Ishikawa (cell line): ENCODE measurements at regions not wholly inside any gene's neighbourhood (a gene's known extent, or its start where the extent isn't known, plus 50 kb on each side); places are given as distances from the start of the nearest gene placed in this dataset.

Source experiments
- CEBPB ChIP-seq: IDR thresholded peaks from 2 replicates; pipeline ENCODE4 v1.6.1; 2012
- CREB1 ChIP-seq: IDR thresholded peaks from 2 replicates; pipeline ENCODE4 v1.6.1; 2012; ENCODE audit warnings: low read depth
- EGR1 ChIP-seq: IDR thresholded peaks from 2 replicates; pipeline ENCODE4 v1.6.1; 2012
- EP300 ChIP-seq: IDR thresholded peaks from 2 replicates; pipeline ENCODE4 v1.6.1; 2012; ENCODE audit warnings: borderline replicate concordance
- FOXM1 ChIP-seq: IDR thresholded peaks from 2 replicates; pipeline ENCODE4 v1.6.1; 2012; ENCODE audit warnings: low read depth, borderline replicate concordance
- NFIC ChIP-seq: IDR thresholded peaks from 2 replicates; pipeline ENCODE4 v1.6.1; 2012
- RAD21 ChIP-seq: IDR thresholded peaks from 2 replicates; pipeline ENCODE4 v1.6.1; 2012; ENCODE audit warnings: low read depth
- TAF1 ChIP-seq: IDR thresholded peaks from 2 replicates; pipeline ENCODE4 v1.6.1; 2012; ENCODE audit warnings: low read depth, mild to moderate bottlenecking
- TCF12 ChIP-seq: IDR thresholded peaks from 2 replicates; pipeline ENCODE4 v1.6.1; 2012; ENCODE audit warnings: low read depth
- TEAD4 ChIP-seq: IDR thresholded peaks from 2 replicates; pipeline ENCODE4 v1.6.1; 2012
- YY1 ChIP-seq: IDR thresholded peaks from 2 replicates; pipeline ENCODE4 v1.6.1; 2012; ENCODE audit warnings: low read depth
- ZBTB7A ChIP-seq: IDR thresholded peaks from 2 replicates; pipeline ENCODE4 v1.6.1; 2012; ENCODE audit warnings: low read depth
- TF ChIP-seq, protein P1 (sequence below): IDR thresholded peaks from 2 replicates; pipeline ENCODE4 v1.6.1; 2012; ENCODE audit warnings: low read depth, mild to moderate bottlenecking
- TF ChIP-seq, protein P2 (sequence below): IDR thresholded peaks from 2 replicates; pipeline ENCODE4 v1.6.1; 2012
- TF ChIP-seq, protein P3 (sequence below): IDR thresholded peaks from 2 replicates; pipeline ENCODE4 v1.6.1; 2012

DNA sequence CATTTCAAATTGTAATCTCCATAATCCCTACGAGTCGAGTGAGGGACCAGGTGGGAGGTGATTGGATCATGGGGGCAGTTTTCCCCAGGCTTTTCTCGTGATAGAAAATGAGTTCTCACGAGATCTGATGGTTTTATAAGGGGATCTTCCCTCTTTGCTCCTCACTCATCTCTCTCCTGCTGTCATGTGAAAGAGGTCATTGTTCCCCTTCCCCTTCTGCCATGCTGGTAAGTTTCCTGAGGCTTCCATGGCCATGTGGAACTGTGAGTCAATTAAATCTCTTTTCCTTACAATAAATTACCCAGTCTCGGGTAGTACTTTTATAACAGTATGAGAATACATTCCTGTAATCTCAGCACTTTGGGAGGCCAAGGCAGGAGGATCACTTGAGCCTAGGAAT lies 76.7 kb upstream of the MARCHF10 start:
- no peak for TF ChIP-seq RAD21

DNA sequence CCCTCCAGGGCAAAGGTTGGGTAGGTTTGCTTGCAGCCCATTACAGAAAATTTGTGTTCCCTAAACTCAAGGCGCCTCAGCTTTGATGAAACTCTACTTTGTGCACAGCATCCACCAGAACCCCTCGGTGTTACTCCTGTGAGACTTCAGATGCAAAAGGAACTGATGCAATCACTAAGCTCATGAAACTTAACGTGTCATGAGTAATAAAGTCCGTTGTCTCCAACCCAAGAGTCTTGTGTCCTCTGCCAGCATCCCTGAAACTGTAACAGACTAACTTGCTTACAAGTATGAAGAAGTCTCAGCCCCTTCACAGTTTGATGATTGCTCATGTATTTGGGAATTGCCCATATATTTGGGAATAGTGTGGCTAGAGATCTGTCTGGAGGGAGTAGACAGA lies 74.8 kb upstream of the MARCHF10 start:
- TF ChIP-seq CREB1: no peak
- TF ChIP-seq ZBTB7A: no peak
- no peak for TF ChIP-seq YY1

DNA sequence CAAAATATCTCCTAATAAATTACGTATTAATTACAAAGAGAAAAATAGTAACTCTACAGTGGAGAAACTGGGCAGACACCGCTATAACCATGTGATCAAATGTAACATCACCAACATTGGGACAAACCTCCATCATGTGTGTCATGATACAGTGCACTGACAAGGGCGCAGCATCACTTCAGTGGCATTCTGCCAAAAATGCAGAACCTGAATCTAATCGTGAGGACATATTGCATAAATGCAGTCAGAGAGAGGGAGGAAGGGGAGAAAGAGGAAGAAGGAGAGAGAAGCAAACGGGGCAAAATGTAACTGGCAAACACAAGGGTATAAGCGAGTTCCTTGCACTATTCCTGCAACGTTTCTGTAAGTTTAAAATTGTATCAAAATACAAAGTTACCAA lies 74.2 kb upstream of the MARCHF10 start:
- TF ChIP-seq, protein P1, sequence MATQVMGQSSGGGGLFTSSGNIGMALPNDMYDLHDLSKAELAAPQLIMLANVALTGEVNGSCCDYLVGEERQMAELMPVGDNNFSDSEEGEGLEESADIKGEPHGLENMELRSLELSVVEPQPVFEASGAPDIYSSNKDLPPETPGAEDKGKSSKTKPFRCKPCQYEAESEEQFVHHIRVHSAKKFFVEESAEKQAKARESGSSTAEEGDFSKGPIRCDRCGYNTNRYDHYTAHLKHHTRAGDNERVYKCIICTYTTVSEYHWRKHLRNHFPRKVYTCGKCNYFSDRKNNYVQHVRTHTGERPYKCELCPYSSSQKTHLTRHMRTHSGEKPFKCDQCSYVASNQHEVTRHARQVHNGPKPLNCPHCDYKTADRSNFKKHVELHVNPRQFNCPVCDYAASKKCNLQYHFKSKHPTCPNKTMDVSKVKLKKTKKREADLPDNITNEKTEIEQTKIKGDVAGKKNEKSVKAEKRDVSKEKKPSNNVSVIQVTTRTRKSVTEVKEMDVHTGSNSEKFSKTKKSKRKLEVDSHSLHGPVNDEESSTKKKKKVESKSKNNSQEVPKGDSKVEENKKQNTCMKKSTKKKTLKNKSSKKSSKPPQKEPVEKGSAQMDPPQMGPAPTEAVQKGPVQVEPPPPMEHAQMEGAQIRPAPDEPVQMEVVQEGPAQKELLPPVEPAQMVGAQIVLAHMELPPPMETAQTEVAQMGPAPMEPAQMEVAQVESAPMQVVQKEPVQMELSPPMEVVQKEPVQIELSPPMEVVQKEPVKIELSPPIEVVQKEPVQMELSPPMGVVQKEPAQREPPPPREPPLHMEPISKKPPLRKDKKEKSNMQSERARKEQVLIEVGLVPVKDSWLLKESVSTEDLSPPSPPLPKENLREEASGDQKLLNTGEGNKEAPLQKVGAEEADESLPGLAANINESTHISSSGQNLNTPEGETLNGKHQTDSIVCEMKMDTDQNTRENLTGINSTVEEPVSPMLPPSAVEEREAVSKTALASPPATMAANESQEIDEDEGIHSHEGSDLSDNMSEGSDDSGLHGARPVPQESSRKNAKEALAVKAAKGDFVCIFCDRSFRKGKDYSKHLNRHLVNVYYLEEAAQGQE: no peak
- no peak for TF ChIP-seq TCF12
- TF ChIP-seq, protein P2, sequence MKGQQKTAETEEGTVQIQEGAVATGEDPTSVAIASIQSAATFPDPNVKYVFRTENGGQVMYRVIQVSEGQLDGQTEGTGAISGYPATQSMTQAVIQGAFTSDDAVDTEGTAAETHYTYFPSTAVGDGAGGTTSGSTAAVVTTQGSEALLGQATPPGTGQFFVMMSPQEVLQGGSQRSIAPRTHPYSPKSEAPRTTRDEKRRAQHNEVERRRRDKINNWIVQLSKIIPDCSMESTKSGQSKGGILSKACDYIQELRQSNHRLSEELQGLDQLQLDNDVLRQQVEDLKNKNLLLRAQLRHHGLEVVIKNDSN: no peak
- TF ChIP-seq TAF1: no peak
- TF ChIP-seq RAD21: no peak
- TF ChIP-seq FOXM1: no peak
- TF ChIP-seq CREB1: no peak
- TF ChIP-seq YY1: no peak
- TF ChIP-seq EGR1: no peak
- no peak for TF ChIP-seq EP300
- no peak for TF ChIP-seq CEBPB
- no peak for TF ChIP-seq NFIC
- TF ChIP-seq, protein P3, sequence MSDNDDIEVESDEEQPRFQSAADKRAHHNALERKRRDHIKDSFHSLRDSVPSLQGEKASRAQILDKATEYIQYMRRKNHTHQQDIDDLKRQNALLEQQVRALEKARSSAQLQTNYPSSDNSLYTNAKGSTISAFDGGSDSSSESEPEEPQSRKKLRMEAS: no peak
- no peak for TF ChIP-seq TEAD4
- no peak for TF ChIP-seq ZBTB7A

DNA sequence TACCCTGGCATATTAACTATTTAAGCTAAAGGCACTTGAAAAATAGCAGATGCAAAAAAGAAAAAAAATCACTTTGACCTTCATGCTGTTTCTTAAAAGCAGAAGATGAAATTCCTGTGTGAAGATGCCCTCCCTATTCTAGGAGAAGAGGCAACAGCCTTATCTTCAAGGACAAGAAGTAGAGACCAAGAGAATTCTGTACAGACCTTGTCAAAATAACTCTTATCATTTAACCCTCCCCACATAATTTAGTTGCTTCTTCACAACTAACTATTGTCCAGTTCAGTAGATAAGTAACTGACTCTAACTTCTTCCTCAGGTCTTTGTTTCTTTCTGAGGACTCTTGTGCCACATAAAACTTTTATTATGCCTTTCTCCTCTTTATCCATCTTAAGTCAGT lies 72.0 kb upstream of the MARCHF10 start:
- TF ChIP-seq, protein P1: no peak
- TF ChIP-seq TCF12 (no peak), ZBTB7A (no peak), NFIC (no peak), TAF1 (no peak), FOXM1 (no peak), YY1 (no peak), CEBPB (no peak), EP300 (no peak), TEAD4 (no peak), RAD21 (no peak), EGR1 (no peak), CREB1 (no peak)
- TF ChIP-seq, protein P3: no peak
- TF ChIP-seq, protein P2: no peak

DNA sequence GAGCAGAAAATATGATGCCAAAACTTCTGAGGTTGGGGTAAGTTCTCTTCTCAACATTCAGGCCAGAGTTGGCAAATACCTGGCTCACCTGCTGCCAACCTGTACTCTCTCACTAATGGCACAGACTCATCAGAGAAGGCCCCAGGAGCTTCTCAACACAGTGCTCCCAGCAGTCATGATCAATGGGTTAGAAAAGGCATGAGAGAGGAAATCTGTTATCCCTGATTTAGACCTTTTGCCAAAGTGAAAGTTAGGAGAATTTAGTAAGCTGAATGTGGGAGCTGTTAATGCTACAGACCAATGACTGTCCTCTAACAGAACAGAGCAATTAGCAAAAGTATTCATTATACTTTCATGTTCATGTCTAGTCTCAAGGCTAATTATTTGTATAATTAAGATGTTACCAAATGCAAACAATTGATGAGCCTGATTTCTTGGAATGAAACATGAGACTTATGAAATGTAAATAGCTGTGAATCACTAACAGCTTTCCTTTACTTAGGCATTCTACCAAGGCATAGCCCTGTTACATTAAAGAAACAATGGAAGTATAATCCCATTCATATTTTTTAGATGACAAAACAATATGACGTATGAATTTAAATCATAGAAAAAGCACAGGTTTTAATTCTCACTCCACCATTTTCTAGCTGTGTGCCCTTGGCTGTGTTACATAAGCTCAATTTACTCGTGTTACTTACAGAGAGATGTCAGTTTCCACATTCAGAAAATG lies 68.7 kb upstream of the MARCHF10 start:
- TF ChIP-seq NFIC: no peak
- no peak for TF ChIP-seq TCF12
- no peak for TF ChIP-seq CREB1

DNA sequence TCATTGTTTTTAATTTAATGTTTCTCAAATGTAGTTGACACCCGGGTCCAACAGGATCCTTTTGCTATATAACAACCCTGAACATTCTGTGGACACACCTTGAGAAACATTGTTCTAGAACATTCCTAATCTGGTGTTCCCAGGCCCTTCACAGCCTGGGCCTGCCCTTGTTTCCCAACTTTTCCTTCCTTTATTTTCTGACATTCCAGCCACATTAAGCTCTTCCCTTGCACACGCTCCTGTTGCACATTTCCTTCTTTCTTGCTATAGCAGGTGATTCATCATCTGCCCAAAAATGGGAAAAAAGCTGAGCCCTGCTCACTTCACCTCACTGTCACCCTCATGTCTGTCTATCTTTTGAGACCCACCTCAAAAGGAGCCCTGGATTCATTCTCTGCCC lies 67.9 kb upstream of the MARCHF10 start:
- TF ChIP-seq, protein P1: no peak
- TF ChIP-seq TCF12 (no peak), FOXM1 (no peak), TEAD4 (no peak), TAF1 (no peak), EGR1 (no peak), NFIC (no peak), EP300 (no peak), RAD21 (no peak)
- TF ChIP-seq, protein P2: no peak
